ENCODE measurements at regions not wholly inside any gene's neighbourhood (a gene's known extent, or its start where the extent isn't known, plus 50 kb on each side); places are given as distances from the start of the nearest gene placed in this dataset.

- TF ChIP-seq CTCF (IDR thresholded peaks at IDR 0.05 in 4 of 5, conservative IDR thresholded peaks at IDR 0.05 in 1 of 5), result no peak
- no peak for TF ChIP-seq POLR2A (IDR thresholded peaks at IDR 0.05)
These were observed 160.9 kb upstream of the SLCO3A1 start for GRCh38 chr15:91692596-91692995.

Measured in gastrocnemius medialis (tissue), 4 donors.